H1 (cell line): ENCODE measurements at regions not wholly inside any gene's neighbourhood (a gene's known extent, or its start where the extent isn't known, plus 50 kb on each side); places are given as distances from the start of the nearest gene placed in this dataset.

Source experiments
- CTCF ChIA-PET: fragments of 300-600 bp; sonication (Branson Sonifier 250); formaldehyde crosslinking; loops from one replicate; lab custom pipeline; 2021; ENCODE audit not compliant: partially characterized antibody; lab: Charles Lee
- POLR2A ChIA-PET: fragments of 300-600 bp; sonication (Branson Sonifier 250); formaldehyde crosslinking; loops from one replicate; lab custom pipeline; 2021; ENCODE audit warnings: inconsistent platforms; ENCODE audit not compliant: partially characterized antibody; lab: Charles Lee
- DNase-seq, 2 experiments: peaks; one replicate each; pipeline versions ENCODE4 v3.0.0 to v3.0.0-alpha.2; 2010 to 2022; ENCODE audit warnings: low spot score in 2 of 2, low read depth in 1 of 2, mixed read lengths in 1 of 2
- FAIRE-seq: peaks from 2 replicates; lab custom pipeline; 2011; peaks lifted over from hg19 to GRCh38; lab: Jason Lieb, UNC
- H2AFZ ChIP-seq: 2 replicates; pipeline ENCODE4 v1.8.1; 2012; ENCODE audit warnings: low read length, inconsistent platforms
- H2AK5ac ChIP-seq: 2 replicates; pipeline ENCODE4 v1.6.1; 2013; ENCODE audit warnings: low read depth, low read length
- H2BK120ac ChIP-seq: replicated peaks from 2 replicates; pipeline ENCODE3; 2013; ENCODE audit warnings: low read depth, low read length, inconsistent platforms
- H2BK12ac ChIP-seq: 2 replicates; pipeline ENCODE4 v1.6.1; 2013; ENCODE audit warnings: low read depth, low read length
- H2BK15ac ChIP-seq: 2 replicates; pipeline ENCODE4 v1.6.1; 2013; ENCODE audit warnings: low read length
- H2BK20ac ChIP-seq: 2 replicates; pipeline ENCODE4 v1.6.1; 2013; ENCODE audit warnings: low read length
- H2BK5ac ChIP-seq: 2 replicates; pipeline ENCODE4 v1.6.1; 2013; ENCODE audit warnings: low read depth, low read length
- H3K14ac ChIP-seq: 2 replicates; pipeline ENCODE4 v1.6.1; 2013; ENCODE audit warnings: inconsistent platforms; ENCODE audit not compliant: insufficient read length
- H3K18ac ChIP-seq: 2 replicates; pipeline ENCODE4 v1.6.1; 2013; ENCODE audit warnings: low read length; ENCODE audit errors: extremely low read depth
- H3K23ac ChIP-seq: 2 replicates; pipeline ENCODE4 v1.6.1; 2013; ENCODE audit warnings: inconsistent platforms; ENCODE audit not compliant: insufficient read length
- H3K23me2 ChIP-seq: 2 replicates; pipeline ENCODE4 v1.6.1; 2013; ENCODE audit warnings: low read depth, low read length
- H3K27ac ChIP-seq: 2 replicates; pipeline ENCODE4 v1.6.1; 2011; ENCODE audit warnings: low read depth, low read length, inconsistent platforms
- H3K27me3 ChIP-seq, 4 experiments: replicated peaks in 1 of 4; 1 replicate in 1 of 4; 2 replicates in 3 of 4; pipeline versions ENCODE4 v1.6.1 to v1.8.1; 2011 to 2013; ENCODE audit warnings: low read length in 3 of 4, mild to moderate bottlenecking in 3 of 4, inconsistent platforms in 2 of 4, mixed read lengths in 2 of 4, moderate library complexity in 1 of 4; ENCODE audit not compliant: control insufficient read depth in 3 of 4, insufficient read depth in 3 of 4; ENCODE audit errors: extremely low read depth in 1 of 4
- H3K36me3 ChIP-seq, 4 experiments: 2 replicates each; pipeline versions ENCODE4 v1.6.1 to v1.8.1; 2011 to 2013; ENCODE audit warnings: mild to moderate bottlenecking in 4 of 4, low read length in 3 of 4, moderate library complexity in 2 of 4, control low read depth in 1 of 4, inconsistent platforms in 1 of 4; ENCODE audit not compliant: insufficient read depth in 4 of 4, control insufficient read depth in 2 of 4
- H3K4ac ChIP-seq: replicated peaks from 2 replicates; pipeline ENCODE3; 2013; ENCODE audit warnings: low read length, low read depth, mixed read lengths, inconsistent platforms; ENCODE audit not compliant: insufficient read length
- H3K4me1 ChIP-seq, 4 experiments: replicated peaks in 1 of 4; 1 replicate in 1 of 4; 2 replicates in 3 of 4; pipeline versions ENCODE4 v1.6.1 to v1.8.1; 2011 to 2013; ENCODE audit warnings: low read length in 3 of 4, inconsistent platforms in 2 of 4, mixed read lengths in 1 of 4; ENCODE audit not compliant: insufficient read depth in 4 of 4, control insufficient read depth in 3 of 4
- H3K4me2 ChIP-seq, 2 experiments: 2 replicates each; pipeline versions ENCODE4 v1.6.1 to v1.8.1; 2011 to 2013; ENCODE audit warnings: low read depth in 2 of 2, low read length in 2 of 2, control low read depth in 1 of 2, inconsistent platforms in 1 of 2, mild to moderate bottlenecking in 1 of 2; ENCODE audit not compliant: insufficient read depth in 1 of 2
- H3K4me3 ChIP-seq, 4 experiments: fragments of 200-600, 300-600 bp in 1 of 4; sonication (generic), shearing (Covaris generic), sonication (Bioruptor Twin) in 1 of 4; 2 replicates each; pipeline versions ENCODE4 v1.5.1 to v1.8.1; 2011 to 2016; ENCODE audit warnings: low read length in 4 of 4, low read depth in 3 of 4, control low read depth in 2 of 4, inconsistent platforms in 2 of 4, mild to moderate bottlenecking in 2 of 4, mixed read lengths in 1 of 4, moderate library complexity in 1 of 4; ENCODE audit not compliant: insufficient read depth in 2 of 4; ENCODE audit errors: extremely low read depth in 1 of 4
- H3K56ac ChIP-seq: replicated peaks from 2 replicates; pipeline ENCODE3; 2013; ENCODE audit warnings: low read depth, mild to moderate bottlenecking, mixed read lengths, low read length, inconsistent platforms; ENCODE audit not compliant: insufficient read length
- H3K79me1 ChIP-seq: 2 replicates; pipeline ENCODE4 v1.6.1; 2013; ENCODE audit warnings: low read depth, low read length, control low read depth
- H3K79me2 ChIP-seq, 2 experiments: 2 replicates each; pipeline versions ENCODE4 v1.6.1 to v1.8.1; 2012 to 2013; ENCODE audit warnings: low read length in 2 of 2, mild to moderate bottlenecking in 2 of 2, inconsistent platforms in 1 of 2; ENCODE audit not compliant: insufficient read depth in 2 of 2, control insufficient read depth in 1 of 2
- H3K9ac ChIP-seq, 4 experiments: replicated peaks in 1 of 4; 1 replicate in 1 of 4; 2 replicates in 3 of 4; pipeline versions ENCODE4 v1.6.1 to v1.8.1; 2011 to 2013; ENCODE audit warnings: low read depth in 3 of 4, low read length in 3 of 4, control low read depth in 2 of 4, mild to moderate bottlenecking in 2 of 4, moderate library complexity in 2 of 4, inconsistent platforms in 1 of 4; ENCODE audit errors: extremely low read depth in 1 of 4
- H3K9me3 ChIP-seq, 2 experiments: 2 replicates each; pipeline versions ENCODE4 v1.6.1 to v1.8.1; 2012 to 2013; ENCODE audit warnings: mild to moderate bottlenecking in 2 of 2, moderate library complexity in 2 of 2, control low read depth in 1 of 2, inconsistent platforms in 1 of 2, low read depth in 1 of 2, low read length in 1 of 2, mixed read lengths in 1 of 2; ENCODE audit not compliant: insufficient read depth in 2 of 2
- H4K20me1 ChIP-seq, 2 experiments: replicated peaks in 1 of 2; 2 replicates each; pipeline versions ENCODE3 to v1.8.1; 2011 to 2013; ENCODE audit warnings: inconsistent platforms in 2 of 2, low read length in 2 of 2, mild to moderate bottlenecking in 1 of 2; ENCODE audit not compliant: insufficient read depth in 2 of 2, control insufficient read depth in 1 of 2
- H4K5ac ChIP-seq: 2 replicates; pipeline ENCODE4 v1.6.1; 2013; ENCODE audit warnings: low read length, low read depth, mixed read lengths, inconsistent platforms; ENCODE audit not compliant: insufficient read length
- H4K8ac ChIP-seq: 2 replicates; pipeline ENCODE4 v1.8.0; 2013; ENCODE audit warnings: mild to moderate bottlenecking, moderate library complexity, low read length, inconsistent platforms; ENCODE audit not compliant: insufficient read depth; ENCODE audit errors: extremely low read depth
- H4K91ac ChIP-seq: replicated peaks from 2 replicates; pipeline ENCODE3; 2013; ENCODE audit warnings: low read length, mixed read lengths, inconsistent platforms; ENCODE audit not compliant: insufficient read length
- ASH2L ChIP-seq: fragments of 200-600, 300-600 bp; sonication (generic); IDR thresholded peaks from one replicate; pipeline ENCODE4 v1.7.1; 2017; ENCODE audit warnings: low read length
- BCL11A ChIP-seq, 2 experiments: IDR thresholded peaks; one replicate each; pipeline ENCODE4 v1.6.1; 2011; ENCODE audit warnings: low read depth in 2 of 2, low read length in 2 of 2, mild to moderate bottlenecking in 2 of 2
- CBX8 ChIP-seq: fragments of 300-800, 300-1000 bp; sonication (generic); IDR thresholded peaks from 2 replicates; pipeline ENCODE4 v1.7.1; 2016; ENCODE audit warnings: low read depth, low read length, borderline replicate concordance
- CHD1 ChIP-seq: IDR thresholded peaks from 2 replicates; pipeline ENCODE4 v1.6.1; 2012; ENCODE audit warnings: low read depth, low read length, improper control_type of control experiment
- HDAC6 ChIP-seq: IDR thresholded peaks from one replicate; pipeline ENCODE4 v1.7.1; 2012; ENCODE audit warnings: low read depth, mild to moderate bottlenecking, inconsistent platforms, low read length, moderate library complexity
- KDM1A ChIP-seq: fragments of 200-600, 300-600 bp; sonication (generic); IDR thresholded peaks from 2 replicates; pipeline ENCODE4 v1.7.1; 2016; ENCODE audit warnings: mild to moderate bottlenecking, low read length, borderline replicate concordance
- MAFK ChIP-seq: IDR thresholded peaks from 2 replicates; pipeline ENCODE4 v1.6.1; 2012; ENCODE audit warnings: low read depth, mild to moderate bottlenecking, improper control_type of control experiment, low read length
- POLR2A ChIP-seq, 2 experiments: IDR thresholded peaks; 1 replicate in 1 of 2; 2 replicates in 1 of 2; pipeline ENCODE4 v1.6.1; 2011; ENCODE audit warnings: low read depth in 2 of 2, low read length in 2 of 2, mild to moderate bottlenecking in 2 of 2; ENCODE audit errors: control extremely low read depth in 1 of 2
- RAD21 ChIP-seq, 2 experiments: IDR thresholded peaks in 1 of 2; conservative IDR thresholded peaks in 1 of 2; 2 replicates each; pipeline ENCODE4 v1.6.1; 2011; ENCODE audit warnings: low read depth in 2 of 2, low read length in 2 of 2, improper control_type of control experiment in 1 of 2, inconsistent platforms in 1 of 2, mild to moderate bottlenecking in 1 of 2, moderate library complexity in 1 of 2
- SIN3A ChIP-seq, 2 experiments: IDR thresholded peaks in 1 of 2; conservative IDR thresholded peaks in 1 of 2; 2 replicates each; pipeline ENCODE4 v1.6.1; 2011 to 2012; ENCODE audit warnings: low read length in 2 of 2, improper control_type of control experiment in 1 of 2, low read depth in 1 of 2, mild to moderate bottlenecking in 1 of 2
- SP4 ChIP-seq: IDR thresholded peaks from 2 replicates; pipeline ENCODE4 v1.6.1; 2012; ENCODE audit warnings: low read length, inconsistent platforms
- WGBS, 2 experiments: shearing (Covaris generic) in 1 of 2; methylation state at CpG; one replicate each; pipeline versions ENCODE4 v1.1.6 to v1.1.7; 2013 to 2015; ENCODE audit warnings: low lambda C conversion rate in 2 of 2, mixed read lengths in 2 of 2, inconsistent platforms in 1 of 2, low coverage in 1 of 2, missing lambda C conversion rate in 1 of 2; ENCODE audit not compliant: insufficient replicate concordance in 2 of 2, insufficient coverage in 1 of 2, insufficient read length in 1 of 2; ENCODE audit errors: extremely low coverage in 1 of 2, missing lambda C conversion rate in 1 of 2; 5-methylcytosine and 5-hydroxymethylcytosine counted together

DNA sequence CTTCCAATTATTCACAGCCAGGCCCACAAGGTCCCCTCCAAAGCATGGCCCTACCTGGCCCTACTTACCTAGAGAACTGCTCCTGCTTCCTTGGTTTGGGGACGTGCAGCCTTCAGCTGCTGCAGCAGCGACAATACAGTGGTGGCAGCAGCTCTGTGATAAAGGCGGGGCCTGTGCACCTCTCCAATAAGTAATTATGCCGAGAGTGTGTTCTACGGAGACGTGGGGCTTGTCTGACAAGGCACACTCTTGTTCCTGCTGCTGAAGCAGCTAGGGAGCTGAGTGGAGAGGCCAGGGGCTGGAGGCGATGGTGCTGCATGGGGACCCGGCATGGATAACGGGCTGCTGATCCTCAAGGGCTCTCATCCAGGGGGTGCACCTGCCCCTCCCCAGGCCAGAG lies 98.0 kb upstream of the THY1 start:
- no peaks in the 10 kb centered on the region for H3K79me1 ChIP-seq
- 0 out of 2 replicates have a peak overlapping the region, but pooled peaks have one; percentile 9 for H2BK12ac ChIP-seq
- H4K5ac ChIP-seq, result no peak overlapping the region
- H2BK120ac ChIP-seq, result no peak overlapping the region
- H3K36me3 ChIP-seq, result no peaks in the 10 kb centered on the region
- no peak overlapping the region for H3K56ac ChIP-seq
- no peak overlapping the region for H3K4me3 ChIP-seq
- H4K8ac ChIP-seq, result peak overlapping the region; percentile 57; the same call in 1 of the 2 replicates
- no peaks in the 10 kb centered on the region; a peak in 1 of 7 replicates for H3K4me1 ChIP-seq
- no peak overlapping the region for H2BK5ac ChIP-seq
- no peak overlapping the region for H2AFZ ChIP-seq
- H3K27me3 ChIP-seq, result no peaks in the 10 kb centered on the region
- ChIA-PET POLR2A (interaction anchor here (0.9 kb wide), 1 partner anchor 17 kb away, joined by 3 read pairs; no protein-coding TSS in a partner anchor), CTCF (interaction anchor here (0.7 to 6.2 kb wide), 10 partner anchors 9 to 147 kb away, joined by 3 to 92 read pairs (median 4); no protein-coding TSS in a partner anchor)
- no peak overlapping the region for H3K18ac ChIP-seq
- no peaks in the 10 kb centered on the region for H3K23me2 ChIP-seq
- WGBS, 2 experiments, result 83% methylated on average over 9 of the region's 9 CpGs; no CpG with 5 or more reads in 1 of the 2 experiments
- H3K4ac ChIP-seq, result no peak overlapping the region
- no peak overlapping the region for H4K91ac ChIP-seq
- no peak overlapping the region for H3K23ac ChIP-seq
- H2BK20ac ChIP-seq, result no peak overlapping the region
- H2BK15ac ChIP-seq, result no peak overlapping the region
- no peak overlapping the region for H3K27ac ChIP-seq
- no peaks in the 10 kb centered on the region for H3K9me3 ChIP-seq
- H3K14ac ChIP-seq, result no peak overlapping the region
- FAIRE-seq, result no peak
- no peak overlapping the region for H2AK5ac ChIP-seq
- H4K20me1 ChIP-seq, result peaks cover 0 to 4% of the 10 kb centered on the region in 2 experiments
- no peak overlapping the region for H3K4me2 ChIP-seq
- TF ChIP-seq POLR2A (IDR thresholded peaks at IDR 0.05; ENCODE audit: control extremely low read depth in 1 of 2, low read depth in 2 of 2, low read length in 2 of 2) (no peak), SIN3A (conservative IDR thresholded peaks at IDR 0.05 in 1 of 2, IDR thresholded peaks at IDR 0.05 in 1 of 2; ENCODE audit: low read depth in 1 of 2, low read length in 2 of 2) (no peak), BCL11A (IDR thresholded peaks at IDR 0.05; ENCODE audit: low read depth in 2 of 2, low read length in 2 of 2) (no peak), SP4 (no peak), MAFK (no peak), KDM1A (no peak), ASH2L (no peak), RAD21 (IDR thresholded peaks at IDR 0.05 in 1 of 2, conservative IDR thresholded peaks at IDR 0.05 in 1 of 2; ENCODE audit: low read depth in 2 of 2, low read length in 2 of 2) (no peak), CHD1 (no peak), CBX8 (no peak), HDAC6 (no peak)
- DNase-seq, result no peak
- H3K9ac ChIP-seq, result no peak overlapping the region
- no peaks in the 10 kb centered on the region for H3K79me2 ChIP-seq
